ENCODE measurements at regions not wholly inside any gene's neighbourhood (a gene's known extent, or its start where the extent isn't known, plus 50 kb on each side); places are given as distances from the start of the nearest gene placed in this dataset.
A peak's percentile ranks its signal among the peaks of the same experiment; 100 is the strongest.
"Not testable (repeated sequence)": the region's sequence is repeated elsewhere in the genome, so short reads cannot be mapped to it uniquely, and the experiment has no call there.

GRCh38 chr2:90021234-90021633 lies 1329.8 kb downstream of the RPIA start:
- H2AFZ ChIP-seq (ENCODE audit: low read length); DNase-seq (ENCODE audit: low spot score); BruUV-seq (replicated peaks); H3K4me1 ChIP-seq (ENCODE audit: insufficient read depth, low read length, poor library complexity, severe bottlenecking); POLR2A ChIA-PET; H3K79me2 ChIP-seq (ENCODE audit: insufficient read depth, low read depth, low read length); H3K4me2 ChIP-seq (ENCODE audit: low read length); CTCF ChIA-PET (ENCODE audit: unreplicated experiment); H3K4me3 ChIP-seq (ENCODE audit: low read depth, low read length, poor library complexity, severe bottlenecking); H3K9me3 ChIP-seq (ENCODE audit: low read length); H3K36me3 ChIP-seq (ENCODE audit: insufficient read depth, low read length); intact Hi-C loops (cut with micrococcal nuclease; ENCODE audit: unreplicated experiment); H3K9me2 ChIP-seq (ENCODE audit: insufficient read depth, low read length); H3K27ac ChIP-seq (ENCODE audit: low read depth, low read length, poor library complexity, severe bottlenecking); H4K20me1 ChIP-seq (ENCODE audit: insufficient read depth, low read length): not testable (repeated sequence)
- TF ChIP-seq CTCF (conservative IDR thresholded peaks at IDR 0.05; ENCODE audit: low read length) = peak; percentile 54

DNA sequence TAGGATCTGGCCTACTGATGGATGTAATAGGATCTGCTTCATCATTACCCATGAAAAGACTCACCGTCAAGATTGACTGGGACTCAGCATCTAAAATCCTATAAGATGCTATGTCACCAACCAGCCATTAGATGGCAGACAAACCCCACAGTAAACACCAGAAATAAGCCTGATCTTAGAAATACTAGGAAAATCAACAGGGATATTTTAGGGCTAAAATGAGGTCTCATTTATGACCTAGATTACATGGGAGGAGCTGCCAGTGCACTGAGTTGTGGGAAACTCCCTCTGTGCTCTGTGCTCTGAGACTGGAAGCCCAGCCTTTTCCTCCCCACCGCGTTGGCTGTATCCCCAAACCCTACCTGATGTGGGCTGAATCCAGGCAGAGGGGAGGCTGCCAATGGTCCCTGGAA lies 1335.8 kb downstream of the RPIA start:
- DNase-seq (ENCODE audit: low spot score) = not testable (repeated sequence)

GRCh38 chr2:90028381-90029079 lies 1337.1 kb downstream of the RPIA start:
- H4K20me1 ChIP-seq (ENCODE audit: insufficient read depth, low read length); H3K9me3 ChIP-seq (ENCODE audit: low read length); H3K36me3 ChIP-seq (ENCODE audit: insufficient read depth, low read length); H3K9me2 ChIP-seq (ENCODE audit: insufficient read depth, low read length); CTCF ChIA-PET (ENCODE audit: unreplicated experiment); H3K79me2 ChIP-seq (ENCODE audit: insufficient read depth, low read depth, low read length); POLR2A ChIA-PET; intact Hi-C loops (cut with micrococcal nuclease; ENCODE audit: unreplicated experiment): not testable (repeated sequence)
- Histone ChIP-seq H3K27ac (ENCODE audit: low read depth, low read length, poor library complexity, severe bottlenecking) (peak overlapping the region; percentile 92), H3K4me3 (ENCODE audit: low read depth, low read length, poor library complexity, severe bottlenecking) (peak overlapping the region; percentile 40), H3K4me2 (ENCODE audit: low read length) (peak overlapping the region; percentile 70), H2AFZ (ENCODE audit: low read length) (peak overlapping the region; percentile 52), H3K4me1 (ENCODE audit: insufficient read depth, low read length, poor library complexity, severe bottlenecking) (peaks cover 51% of the 10 kb centered on the region)
- peak; percentile 54 for DNase-seq (ENCODE audit: low spot score)
- BruUV-seq (replicated peaks) = TSS peak; percentile 75

More for the DNA sequence above, 1335.8 kb downstream of the RPIA start:
- H3K9me3 ChIP-seq (ENCODE audit: low read length); H4K20me1 ChIP-seq (ENCODE audit: insufficient read depth, low read length); H3K36me3 ChIP-seq (ENCODE audit: insufficient read depth, low read length); H3K27ac ChIP-seq (ENCODE audit: low read depth, low read length, poor library complexity, severe bottlenecking); H3K79me2 ChIP-seq (ENCODE audit: insufficient read depth, low read depth, low read length); POLR2A ChIA-PET; H3K4me2 ChIP-seq (ENCODE audit: low read length); H3K4me3 ChIP-seq (ENCODE audit: low read depth, low read length, poor library complexity, severe bottlenecking); BruUV-seq (replicated peaks); intact Hi-C loops (cut with micrococcal nuclease; ENCODE audit: unreplicated experiment); H3K9me2 ChIP-seq (ENCODE audit: insufficient read depth, low read length); CTCF ChIA-PET (ENCODE audit: unreplicated experiment): not testable (repeated sequence)
- Histone ChIP-seq H3K4me1 (ENCODE audit: insufficient read depth, low read length, poor library complexity, severe bottlenecking) (peaks cover 49% of the 10 kb centered on the region), H2AFZ (ENCODE audit: low read length) (peak overlapping the region; percentile 69; the same call in 1 of the 2 replicates)
- TF ChIP-seq CTCF (conservative IDR thresholded peaks at IDR 0.05; ENCODE audit: low read length) = peak; percentile 71

DNA sequence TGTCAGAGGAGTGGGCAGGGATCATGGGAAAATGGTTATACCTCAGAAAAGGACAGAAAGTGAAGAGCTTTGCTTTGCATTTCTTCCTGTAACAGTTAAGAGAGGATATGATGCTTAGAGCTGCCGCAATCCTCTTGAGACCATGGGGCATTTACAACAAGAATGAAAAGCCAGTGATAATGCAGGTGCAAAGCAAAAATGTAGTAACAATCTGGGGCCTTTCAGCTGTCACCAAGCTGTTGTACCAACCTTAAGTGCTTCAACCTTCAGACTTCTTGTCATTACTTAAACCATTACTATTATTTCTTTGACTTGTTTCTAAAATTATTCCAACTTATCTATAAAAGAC lies 1337.6 kb downstream of the RPIA start:
- H3K4me2 ChIP-seq (ENCODE audit: low read length) = peak overlapping the region; percentile 70
- H3K27ac ChIP-seq (ENCODE audit: low read depth, low read length, poor library complexity, severe bottlenecking) = peak overlapping the region; percentile 92
- BruUV-seq (replicated peaks); POLR2A ChIA-PET; H3K36me3 ChIP-seq (ENCODE audit: insufficient read depth, low read length); H3K9me3 ChIP-seq (ENCODE audit: low read length); H3K9me2 ChIP-seq (ENCODE audit: insufficient read depth, low read length); H4K20me1 ChIP-seq (ENCODE audit: insufficient read depth, low read length); CTCF ChIA-PET (ENCODE audit: unreplicated experiment); H3K79me2 ChIP-seq (ENCODE audit: insufficient read depth, low read depth, low read length); intact Hi-C loops (cut with micrococcal nuclease; ENCODE audit: unreplicated experiment): not testable (repeated sequence)
- peak overlapping the region; percentile 40 for H3K4me3 ChIP-seq (ENCODE audit: low read depth, low read length, poor library complexity, severe bottlenecking)
- H3K4me1 ChIP-seq (ENCODE audit: insufficient read depth, low read length, poor library complexity, severe bottlenecking) = peaks cover 51% of the 10 kb centered on the region
- H2AFZ ChIP-seq (ENCODE audit: low read length) = peak overlapping the region; percentile 52; the same call in 1 of the 2 replicates
- DNase-seq (ENCODE audit: low spot score) = peak; percentile 92

GRCh38 chr2:90032269-90032668 lies 1340.8 kb downstream of the RPIA start:
- H3K9me3 ChIP-seq (ENCODE audit: low read length); H3K27ac ChIP-seq (ENCODE audit: low read depth, low read length, poor library complexity, severe bottlenecking); H3K9me2 ChIP-seq (ENCODE audit: insufficient read depth, low read length); BruUV-seq (replicated peaks); POLR2A ChIA-PET; H3K79me2 ChIP-seq (ENCODE audit: insufficient read depth, low read depth, low read length); CTCF ChIA-PET (ENCODE audit: unreplicated experiment); H3K4me3 ChIP-seq (ENCODE audit: low read depth, low read length, poor library complexity, severe bottlenecking); H3K36me3 ChIP-seq (ENCODE audit: insufficient read depth, low read length); H4K20me1 ChIP-seq (ENCODE audit: insufficient read depth, low read length): not testable (repeated sequence)
- DNase-seq (ENCODE audit: low spot score) = peak; percentile 25
- peaks cover 43% of the 10 kb centered on the region for H3K4me1 ChIP-seq (ENCODE audit: insufficient read depth, low read length, poor library complexity, severe bottlenecking)
- H2AFZ ChIP-seq (ENCODE audit: low read length) = peak overlapping the region; percentile 58; the same call in 1 of the 2 replicates
- peak overlapping the region; percentile 34 for H3K4me2 ChIP-seq (ENCODE audit: low read length)
- intact Hi-C loops (cut with micrococcal nuclease; ENCODE audit: unreplicated experiment) = loop anchor here (10.0 kb wide), 1 partner anchor 143 kb away; no protein-coding TSS in a partner anchor
